ENCODE measurements at regions not wholly inside any gene's neighbourhood (a gene's known extent, or its start where the extent isn't known, plus 50 kb on each side); places are given as distances from the start of the nearest gene placed in this dataset.

DNA sequence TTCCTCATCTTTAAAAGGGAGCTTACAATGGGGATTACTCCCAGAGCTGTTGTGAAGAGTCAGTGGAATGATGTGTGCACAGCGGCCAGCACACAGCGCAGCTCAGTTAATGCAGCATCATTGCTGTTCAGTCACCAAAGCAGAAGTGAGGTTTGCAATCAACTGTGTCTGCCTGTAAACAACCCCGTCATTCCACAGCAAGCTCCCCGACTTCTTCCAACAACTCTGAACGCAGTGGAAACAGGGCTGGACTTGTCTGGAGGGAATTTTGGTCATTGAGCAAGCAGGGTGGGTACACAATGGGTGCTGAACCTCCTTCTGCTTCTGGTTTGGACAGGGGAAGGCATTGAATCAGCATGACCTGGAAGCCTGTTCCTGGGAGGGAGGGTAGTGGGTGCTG, 347.4 kb downstream of the PTPRU start:
- no peak for DNase-seq

DNA sequence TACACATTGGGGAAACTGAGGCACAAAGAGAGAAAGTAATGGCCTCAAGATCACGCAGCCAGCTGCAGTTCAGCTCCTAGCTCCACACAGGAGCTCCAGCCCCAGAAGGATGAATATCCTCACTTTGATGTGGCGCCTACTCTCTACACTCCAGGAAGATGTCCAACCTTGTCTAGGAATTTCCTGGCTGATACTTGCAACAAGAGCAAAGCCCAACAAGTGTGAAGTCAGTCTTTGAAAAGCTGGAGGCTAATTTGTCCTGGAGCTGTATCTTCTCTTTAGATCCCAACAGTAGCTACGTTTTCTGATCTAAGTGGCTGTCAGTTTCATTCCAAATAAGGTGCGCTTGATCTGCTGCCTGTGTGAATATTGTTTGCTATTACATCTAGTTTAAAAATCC, 344.9 kb downstream of the PTPRU start:
- no peak for DNase-seq

DNA sequence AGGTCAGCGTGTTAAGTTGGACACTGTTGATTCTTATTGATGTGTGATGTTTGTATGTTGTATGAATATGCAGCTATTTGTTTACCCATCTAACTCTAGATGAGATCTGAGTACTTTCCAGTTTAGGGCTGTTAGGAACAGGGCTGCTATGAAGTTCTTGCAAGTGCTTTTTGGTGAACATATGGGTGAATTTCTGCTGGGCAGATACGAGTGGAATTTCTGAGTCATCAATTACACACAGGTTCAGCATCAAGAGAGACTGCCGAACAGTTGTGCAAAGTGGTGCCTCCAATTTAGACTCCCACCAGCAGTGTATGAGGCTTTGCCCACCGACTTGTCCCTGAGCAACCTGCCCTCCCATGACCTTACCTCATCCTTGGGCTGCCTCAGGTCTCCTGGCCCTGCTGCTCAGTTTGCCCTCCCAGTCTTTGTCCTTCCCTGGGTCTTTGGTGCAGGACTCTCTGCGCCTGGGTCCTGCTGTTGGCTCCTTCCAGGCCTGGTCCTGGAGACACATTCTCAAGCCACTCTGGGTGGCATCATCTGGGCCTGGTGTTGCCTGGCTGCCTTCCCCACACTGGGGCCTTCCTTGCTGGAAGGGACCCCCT, 343.6 kb downstream of the PTPRU start:
- DNase-seq, result no peak

- no peak for DNase-seq
Observed at GRCh38 chr1:29577512-29577911, 341.2 kb downstream of the PTPRU start.

GRCh38 chr1:29576510-29576909, 340.2 kb downstream of the PTPRU start:
- DNase-seq, result no peak

DNA sequence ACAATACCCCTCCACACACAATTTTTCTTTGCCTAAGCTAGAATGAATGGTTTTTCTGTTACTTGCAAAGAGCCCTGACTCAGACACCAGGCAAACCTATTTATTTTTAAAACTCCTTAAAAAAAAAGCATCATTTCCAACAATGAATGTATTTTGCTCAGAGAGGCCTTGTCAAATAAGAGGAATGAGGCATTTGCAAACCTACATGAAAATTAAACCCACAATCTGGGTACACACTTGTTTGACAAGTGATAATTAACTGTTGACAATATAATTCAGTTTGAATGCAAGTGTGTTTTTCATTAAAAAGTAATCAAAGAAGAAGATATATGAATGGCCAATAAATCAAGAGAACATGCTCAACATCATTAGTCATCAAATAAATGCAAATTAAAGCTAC, 339.5 kb downstream of the PTPRU start:
- no peak for DNase-seq

DNA sequence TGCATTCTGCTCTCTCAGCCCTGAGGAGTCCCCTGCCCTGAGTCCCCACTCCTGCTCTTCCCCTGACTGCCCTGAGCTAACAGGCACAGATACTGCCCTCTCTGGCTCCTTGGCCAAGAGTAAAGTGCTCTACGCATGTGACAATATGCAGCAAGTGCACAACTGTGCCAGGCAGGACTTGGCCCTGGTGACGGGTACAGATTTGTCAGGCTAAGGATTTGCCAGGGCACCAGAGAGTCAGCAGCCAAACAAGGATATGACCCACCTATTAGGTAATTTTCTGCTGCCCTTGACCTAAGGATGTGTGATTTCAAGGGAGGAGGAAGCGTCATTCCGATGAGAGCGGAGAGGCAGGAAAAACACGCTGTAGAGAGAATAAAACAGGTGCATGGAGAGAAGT, 339.0 kb downstream of the PTPRU start:
- no peak for DNase-seq

DNA sequence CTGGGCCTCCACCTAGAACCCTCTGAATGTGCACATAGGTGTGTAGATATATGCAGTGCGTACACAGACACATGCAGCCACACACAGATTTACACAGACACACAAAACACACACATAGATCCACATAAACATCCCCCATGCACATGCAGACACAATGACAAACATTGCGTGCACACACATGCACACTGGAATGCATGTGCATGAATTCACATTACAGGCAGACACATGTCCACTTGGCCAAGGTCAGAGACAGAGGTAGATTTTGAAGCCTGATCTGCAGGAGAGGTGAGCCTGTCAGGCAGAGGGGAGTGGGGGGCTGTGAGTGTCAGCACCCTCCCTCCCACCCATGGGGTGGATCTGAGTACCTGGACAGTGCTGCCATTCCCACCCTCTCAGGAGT, 338.5 kb downstream of the PTPRU start:
- no peak for DNase-seq

DNA sequence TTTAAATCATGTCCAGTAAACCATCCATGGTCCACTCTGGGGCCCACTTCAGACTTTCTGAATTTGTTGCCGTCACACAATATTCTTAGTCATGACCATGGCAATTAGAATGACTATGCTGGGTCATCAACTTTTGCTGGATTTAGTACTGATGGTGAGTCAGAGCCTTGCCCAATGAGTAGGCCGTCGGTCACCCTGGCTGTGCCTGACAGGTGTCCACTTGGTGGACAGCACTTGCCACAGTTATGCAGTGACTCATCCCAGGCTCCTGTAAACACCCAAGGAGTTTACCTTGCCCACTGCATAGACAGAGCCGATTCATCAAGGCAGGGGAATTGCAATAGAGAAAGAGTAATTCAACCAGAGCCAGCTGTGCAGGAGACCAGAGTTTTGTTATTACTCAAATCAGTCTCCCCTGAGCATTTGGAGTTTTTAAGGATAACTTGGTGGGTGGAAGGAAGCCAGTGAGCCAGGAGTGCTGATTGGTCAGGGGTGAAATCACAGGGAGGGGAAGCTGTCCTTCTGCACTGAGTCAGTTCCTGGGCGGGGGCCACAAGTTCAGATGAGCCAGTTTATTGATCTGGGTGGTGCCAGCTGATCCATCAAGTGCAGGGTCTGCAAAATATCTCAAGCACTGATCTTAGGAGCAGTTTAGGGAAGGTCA, 333.8 kb downstream of the PTPRU start:
- DNase-seq, result no peak

GRCh38 chr1:29567257-29567656, 330.9 kb downstream of the PTPRU start:
- no peak for DNase-seq

DNA sequence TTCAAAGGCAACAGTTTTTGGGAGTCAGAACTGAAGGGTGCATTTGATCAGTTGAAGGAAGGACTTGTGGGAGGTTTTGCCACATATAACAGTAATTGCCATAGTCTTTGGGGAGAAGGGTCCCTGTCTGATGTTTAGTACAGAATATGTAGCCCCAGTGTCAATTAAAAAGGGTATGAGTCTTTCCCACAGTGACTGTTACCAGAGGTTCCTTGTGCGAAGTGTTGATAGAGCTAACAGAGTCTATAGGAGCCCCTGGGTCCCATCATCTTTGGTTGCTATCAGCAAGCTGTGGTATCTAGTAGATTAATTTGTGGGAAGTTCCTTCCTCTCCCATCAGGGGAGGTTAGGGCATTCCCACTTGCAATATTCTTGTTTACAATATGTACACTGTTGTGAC, 329.2 kb downstream of the PTPRU start:
- no peak for DNase-seq

DNA sequence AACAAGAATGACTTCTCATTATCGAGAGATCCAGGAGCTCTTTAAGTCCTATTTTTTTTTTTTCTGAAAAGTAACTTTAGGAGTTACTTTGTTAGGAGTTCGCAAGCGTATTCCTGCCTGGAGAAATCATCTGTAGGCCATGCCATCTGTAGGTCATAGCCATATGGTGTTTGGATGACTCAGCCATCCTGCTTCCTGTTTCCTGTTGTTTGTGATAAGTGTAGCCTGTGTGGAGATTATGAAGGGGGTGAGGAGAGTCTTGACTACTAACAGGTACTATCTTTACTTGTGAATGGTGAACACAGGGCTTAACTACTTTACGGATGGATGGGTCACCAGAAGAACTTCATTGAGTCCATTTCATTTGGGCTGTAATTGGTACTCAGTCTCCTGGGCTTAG, 327.2 kb downstream of the PTPRU start:
- no peak for DNase-seq

- no peak for DNase-seq
Observed at GRCh38 chr1:29563092-29563491, 326.8 kb downstream of the PTPRU start.

GRCh38 chr1:29559056-29559455, 322.7 kb downstream of the PTPRU start:
- DNase-seq, result no peak

GRCh38 chr1:29557701-29558600, 321.6 kb downstream of the PTPRU start:
- no peak for DNase-seq

GRCh38 chr1:29557066-29557465, 320.7 kb downstream of the PTPRU start:
- no peak for DNase-seq

- DNase-seq, result no peak
Observed at GRCh38 chr1:29556657-29557056, 320.3 kb downstream of the PTPRU start.

DNA sequence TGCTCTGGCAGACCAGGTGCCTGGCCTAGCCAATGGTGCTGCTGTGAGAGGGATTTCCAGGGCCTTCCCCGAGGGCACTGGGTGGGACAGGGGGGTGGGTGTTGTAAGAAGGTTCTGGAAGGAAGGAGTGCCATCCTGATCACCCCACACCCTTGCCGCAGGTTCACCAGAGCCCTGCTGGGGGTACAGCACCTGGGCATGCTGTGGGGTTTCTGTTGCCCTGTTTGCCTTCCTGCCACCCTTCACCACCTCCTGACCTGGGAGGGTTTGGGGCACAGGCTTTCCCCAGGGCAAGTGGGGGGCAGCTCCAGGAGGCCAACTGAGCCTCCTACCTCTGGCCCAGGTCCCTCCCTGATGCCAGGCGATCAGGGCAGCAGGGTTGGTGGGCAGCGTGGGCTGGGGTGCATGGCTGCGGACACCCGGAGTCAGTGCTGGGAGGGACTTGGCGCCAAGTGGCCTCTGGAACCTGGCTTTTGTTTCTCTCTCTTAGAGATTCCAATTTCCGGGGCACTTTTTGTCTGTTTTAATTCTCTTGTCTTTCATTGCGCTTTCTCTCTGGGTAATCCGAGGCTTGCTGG, 318.8 kb downstream of the PTPRU start:
- peak; percentile 36 for DNase-seq

DNA sequence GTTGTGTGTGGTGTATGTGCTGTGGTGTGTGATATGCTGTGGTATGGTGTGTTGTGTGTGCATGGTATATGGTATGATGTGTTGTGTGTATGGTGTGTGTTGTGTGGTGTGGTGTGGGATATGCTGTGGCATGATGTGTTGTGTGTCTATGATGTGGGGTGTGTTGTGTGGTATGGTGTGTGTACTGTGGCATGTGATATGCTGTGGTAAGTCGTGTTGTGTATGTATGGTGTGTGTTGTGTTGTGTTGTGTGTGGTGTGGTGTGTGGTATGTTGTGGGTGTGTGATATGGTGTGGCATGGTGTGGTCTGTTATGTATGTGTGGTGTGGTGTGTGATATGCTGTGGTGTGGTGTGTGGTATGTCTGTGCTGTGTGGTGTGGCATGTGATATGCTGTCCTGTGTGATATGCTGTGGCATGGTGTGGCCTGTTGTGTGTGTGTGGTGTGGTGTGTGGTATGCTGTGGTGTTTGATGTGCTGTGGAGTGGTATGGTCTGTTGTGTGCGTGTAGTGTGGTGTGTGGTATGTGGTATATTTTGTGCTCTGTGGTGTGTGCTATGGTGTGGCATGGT, 318.0 kb downstream of the PTPRU start:
- no peak for DNase-seq

DNA sequence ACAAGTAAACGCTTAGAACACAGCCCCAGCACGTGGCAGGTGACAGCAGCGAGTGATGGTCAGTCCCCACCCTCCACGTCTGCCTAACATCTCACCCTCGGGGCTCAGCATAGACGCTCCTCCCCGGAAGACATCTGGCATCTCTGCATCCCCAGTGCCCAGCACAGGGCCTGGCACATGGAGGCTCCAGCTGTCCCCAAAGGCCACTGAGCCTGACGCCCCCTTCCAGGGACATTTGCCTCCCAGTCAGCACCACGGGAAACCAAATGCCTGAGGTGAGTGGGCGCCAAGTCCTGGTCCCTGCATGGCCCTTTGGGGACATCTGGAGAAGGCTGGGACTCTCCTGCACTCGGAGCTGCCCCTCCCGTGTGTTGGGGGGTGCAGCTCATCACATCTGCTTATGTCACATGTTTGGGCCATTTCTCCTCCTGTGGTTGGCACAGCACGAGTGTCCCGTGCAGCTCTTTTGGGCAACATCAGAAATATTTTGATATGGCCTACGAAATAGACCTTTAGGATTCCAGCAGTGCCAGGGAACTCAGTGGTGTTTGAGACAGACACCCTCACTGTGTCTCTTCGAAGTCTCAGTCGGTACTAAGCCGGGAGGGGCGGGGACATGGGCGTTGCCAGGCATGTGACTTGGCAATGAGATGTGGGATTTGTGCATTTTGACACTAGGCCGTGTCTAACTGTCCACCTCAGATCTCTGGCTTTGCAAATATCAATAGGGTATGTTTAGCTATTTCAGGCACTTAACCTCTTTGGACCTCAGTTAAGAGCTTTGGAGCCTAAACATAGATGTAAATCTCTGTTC, 315.0 kb downstream of the PTPRU start:
- DNase-seq, result peak; percentile 17

DNA sequence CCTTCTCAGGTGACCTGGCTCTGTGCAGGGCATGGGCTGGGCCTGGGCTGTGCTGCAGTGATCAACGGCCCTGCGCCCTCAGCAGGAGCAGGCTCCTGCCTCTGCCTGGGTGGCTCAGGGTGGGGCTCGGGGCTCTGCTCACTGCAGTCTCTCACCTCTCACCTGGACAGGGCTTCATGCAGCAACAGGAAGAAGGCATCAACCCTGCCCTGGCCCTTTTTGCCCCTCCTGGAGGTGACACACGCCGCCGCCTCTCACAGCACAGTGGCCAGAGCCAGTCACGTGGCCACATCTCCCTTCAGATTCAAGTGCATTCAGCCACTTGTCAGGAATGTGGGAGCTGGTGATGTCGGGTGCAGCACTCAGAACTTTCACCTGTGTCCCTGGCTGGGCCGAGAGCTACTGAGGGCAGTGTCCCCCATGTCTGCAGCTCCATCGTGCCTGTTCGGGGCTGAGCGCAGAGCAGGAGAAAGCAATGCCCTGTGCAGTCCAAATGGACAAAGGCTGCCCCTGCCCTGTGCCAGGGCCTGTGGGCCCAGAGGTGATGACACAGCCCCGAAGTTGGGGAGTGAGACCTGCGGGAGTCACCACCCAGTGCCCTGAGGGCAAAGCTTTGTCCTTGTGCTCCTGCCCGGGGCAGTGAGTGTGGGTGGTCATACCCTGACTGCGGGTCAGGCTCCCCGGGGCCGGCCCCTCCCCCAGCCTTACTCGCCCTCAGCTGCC, 314.0 kb downstream of the PTPRU start:
- DNase-seq, result peak; percentile 30

- DNase-seq, result peak; percentile 1
Observed at GRCh38 chr1:29549728-29550118, 313.4 kb downstream of the PTPRU start.

Data from activated CD8-positive, alpha-beta memory T cell treated with anti-CD3 and anti-CD28 coated beads, Interleukin-2, amount 50 U/mL, for 48 hours (primary cell).